ENCODE measurements at regions not wholly inside any gene's neighbourhood (a gene's known extent, or its start where the extent isn't known, plus 50 kb on each side); places are given as distances from the start of the nearest gene placed in this dataset.
"Not testable (repeated sequence)": the region's sequence is repeated elsewhere in the genome, so short reads cannot be mapped to it uniquely, and the experiment has no call there.

GRCh38 chr7:153772966-153773365 is 279.2 kb upstream of the DPP6 start:
- Histone ChIP-seq H3K27ac (ENCODE audit: low read depth, low read length, poor library complexity, severe bottlenecking) (no peak overlapping the region), H4K20me1 (ENCODE audit: insufficient read depth, low read length) (no peaks in the 10 kb centered on the region), H3K79me2 (ENCODE audit: insufficient read depth, low read depth, low read length) (no peaks in the 10 kb centered on the region), H2AFZ (ENCODE audit: low read length) (no peak overlapping the region), H3K4me3 (ENCODE audit: low read depth, low read length, poor library complexity, severe bottlenecking) (no peak overlapping the region), H3K9me3 (ENCODE audit: low read length) (no peaks in the 10 kb centered on the region), H3K4me1 (ENCODE audit: insufficient read depth, low read length, poor library complexity, severe bottlenecking) (no peaks in the 10 kb centered on the region), H3K9me2 (ENCODE audit: insufficient read depth, low read length) (no peaks in the 10 kb centered on the region), H3K36me3 (ENCODE audit: insufficient read depth, low read length) (no peaks in the 10 kb centered on the region), H3K4me2 (ENCODE audit: low read length) (no peak overlapping the region)
- TF ChIP-seq EZH2phosphoT487 (IDR thresholded peaks at IDR 0.05; ENCODE audit: borderline replicate concordance, low read depth, low read length) (no peak), CTCF (conservative IDR thresholded peaks at IDR 0.05; ENCODE audit: low read length) (no peak)
- intact Hi-C loops (cut with micrococcal nuclease; ENCODE audit: unreplicated experiment), result no loop called here
- ChIA-PET CTCF (ENCODE audit: unreplicated experiment) (no interaction called here), POLR2A (no interaction called here)
- no peak for DNase-seq (ENCODE audit: low spot score)
- BruUV-seq (replicated peaks), result no TSS peak

DNA sequence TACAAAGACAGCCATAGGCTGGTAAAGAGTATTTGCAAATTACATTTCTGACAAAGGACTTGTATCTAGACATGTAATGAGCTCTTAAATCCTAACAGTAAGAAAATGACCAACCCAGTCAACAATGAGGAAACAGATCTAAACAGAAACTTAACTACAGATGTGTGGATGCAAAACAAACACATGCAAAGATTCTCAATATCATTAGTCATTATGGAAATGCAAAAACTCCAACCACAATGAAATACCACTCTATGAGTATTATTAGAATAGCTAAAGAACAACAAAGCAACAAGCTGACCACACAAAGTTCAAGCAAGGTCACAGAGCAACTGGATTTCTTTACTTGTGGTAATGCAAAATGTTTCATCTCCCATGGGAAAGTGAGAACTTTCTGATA is 275.3 kb upstream of the DPP6 start:
- DNase-seq (ENCODE audit: low spot score); H4K20me1 ChIP-seq (ENCODE audit: insufficient read depth, low read length); H2AFZ ChIP-seq (ENCODE audit: low read length); BruUV-seq (replicated peaks); intact Hi-C loops (cut with micrococcal nuclease; ENCODE audit: unreplicated experiment); CTCF ChIA-PET (ENCODE audit: unreplicated experiment); H3K9me3 ChIP-seq (ENCODE audit: low read length); H3K4me3 ChIP-seq (ENCODE audit: low read depth, low read length, poor library complexity, severe bottlenecking); H3K9me2 ChIP-seq (ENCODE audit: insufficient read depth, low read length); H3K4me2 ChIP-seq (ENCODE audit: low read length); H3K4me1 ChIP-seq (ENCODE audit: insufficient read depth, low read length, poor library complexity, severe bottlenecking); H3K27ac ChIP-seq (ENCODE audit: low read depth, low read length, poor library complexity, severe bottlenecking); H3K36me3 ChIP-seq (ENCODE audit: insufficient read depth, low read length); POLR2A ChIA-PET; H3K79me2 ChIP-seq (ENCODE audit: insufficient read depth, low read depth, low read length): not testable (repeated sequence)

- H3K79me2 ChIP-seq (ENCODE audit: insufficient read depth, low read depth, low read length); H3K9me2 ChIP-seq (ENCODE audit: insufficient read depth, low read length); H3K4me3 ChIP-seq (ENCODE audit: low read depth, low read length, poor library complexity, severe bottlenecking); CTCF ChIA-PET (ENCODE audit: unreplicated experiment); H2AFZ ChIP-seq (ENCODE audit: low read length); H3K36me3 ChIP-seq (ENCODE audit: insufficient read depth, low read length); intact Hi-C loops (cut with micrococcal nuclease; ENCODE audit: unreplicated experiment); BruUV-seq (replicated peaks); H3K4me1 ChIP-seq (ENCODE audit: insufficient read depth, low read length, poor library complexity, severe bottlenecking); H4K20me1 ChIP-seq (ENCODE audit: insufficient read depth, low read length); H3K27ac ChIP-seq (ENCODE audit: low read depth, low read length, poor library complexity, severe bottlenecking); DNase-seq (ENCODE audit: low spot score); H3K4me2 ChIP-seq (ENCODE audit: low read length); H3K9me3 ChIP-seq (ENCODE audit: low read length): not testable (repeated sequence)
- POLR2A ChIA-PET, result interaction anchor here (0.6 kb wide), 1 partner anchor 224 kb away, joined by 6 read pairs; no protein-coding TSS in a partner anchor
Observed at GRCh38 chr7:153797363-153797762, 254.8 kb upstream of the DPP6 start.

DNA sequence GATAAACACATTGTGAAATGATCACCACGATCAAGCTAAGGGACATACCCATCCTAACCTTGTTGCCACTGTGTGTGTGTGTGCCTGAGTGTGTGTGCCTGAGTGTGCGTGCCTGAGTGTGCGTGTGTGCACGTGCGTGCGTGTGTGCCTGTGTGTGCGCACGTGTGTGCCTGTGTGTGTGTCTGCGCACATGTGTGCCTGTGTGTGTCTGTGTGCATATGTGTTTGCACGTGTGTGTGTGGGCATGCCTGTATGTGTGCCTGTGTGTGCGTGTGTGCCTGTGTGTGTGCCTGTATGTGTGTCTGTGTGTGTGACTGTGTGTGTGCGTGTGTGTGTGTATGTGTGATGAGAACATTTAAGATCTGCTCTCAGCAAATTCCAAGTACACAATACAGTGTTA is 244.1 kb upstream of the DPP6 start:
- no peaks in the 10 kb centered on the region for H3K79me2 ChIP-seq (ENCODE audit: insufficient read depth, low read depth, low read length)
- H4K20me1 ChIP-seq (ENCODE audit: insufficient read depth, low read length), result no peaks in the 10 kb centered on the region
- no peaks in the 10 kb centered on the region for H3K9me2 ChIP-seq (ENCODE audit: insufficient read depth, low read length)
- no peak overlapping the region for H3K27ac ChIP-seq (ENCODE audit: low read depth, low read length, poor library complexity, severe bottlenecking)
- no peaks in the 10 kb centered on the region for H3K4me1 ChIP-seq (ENCODE audit: insufficient read depth, low read length, poor library complexity, severe bottlenecking)
- H3K36me3 ChIP-seq (ENCODE audit: insufficient read depth, low read length), result no peaks in the 10 kb centered on the region
- BruUV-seq (replicated peaks), result no TSS peak
- no peak for DNase-seq (ENCODE audit: low spot score)
- H3K9me3 ChIP-seq (ENCODE audit: low read length), result no peaks in the 10 kb centered on the region
- TF ChIP-seq CTCF (conservative IDR thresholded peaks at IDR 0.05; ENCODE audit: low read length) (no peak), EZH2phosphoT487 (IDR thresholded peaks at IDR 0.05; ENCODE audit: borderline replicate concordance, low read depth, low read length) (no peak)
- POLR2A ChIA-PET, result no interaction called here
- intact Hi-C loops (cut with micrococcal nuclease; ENCODE audit: unreplicated experiment), result no loop called here
- CTCF ChIA-PET (ENCODE audit: unreplicated experiment), result no interaction called here
- no peak overlapping the region for H2AFZ ChIP-seq (ENCODE audit: low read length)
- no peak overlapping the region for H3K4me2 ChIP-seq (ENCODE audit: low read length)
- no peak overlapping the region for H3K4me3 ChIP-seq (ENCODE audit: low read depth, low read length, poor library complexity, severe bottlenecking)
